HG03520 (cell line): ENCODE measurements at regions not wholly inside any gene's neighbourhood (a gene's known extent, or its start where the extent isn't known, plus 50 kb on each side); places are given as distances from the start of the nearest gene placed in this dataset.
"Not testable (repeated sequence)": the region's sequence is repeated elsewhere in the genome, so short reads cannot be mapped to it uniquely, and the experiment has no call there.

Source experiments
- ATAC-seq: cut with Tn5 transposase; IDR thresholded peaks from one replicate; pipeline ENCODE4 v1.9.1; 2021; ENCODE audit warnings: mild to moderate bottlenecking, moderate library complexity; ENCODE audit not compliant: unreplicated experiment

GRCh38 chr13:56009418-56009817, 1131.3 kb upstream of the PRR20A start:
- no peak for ATAC-seq

- no peak for ATAC-seq
Measured at GRCh38 chr13:56012644-56013043, 1128.1 kb upstream of the PRR20A start.

DNA sequence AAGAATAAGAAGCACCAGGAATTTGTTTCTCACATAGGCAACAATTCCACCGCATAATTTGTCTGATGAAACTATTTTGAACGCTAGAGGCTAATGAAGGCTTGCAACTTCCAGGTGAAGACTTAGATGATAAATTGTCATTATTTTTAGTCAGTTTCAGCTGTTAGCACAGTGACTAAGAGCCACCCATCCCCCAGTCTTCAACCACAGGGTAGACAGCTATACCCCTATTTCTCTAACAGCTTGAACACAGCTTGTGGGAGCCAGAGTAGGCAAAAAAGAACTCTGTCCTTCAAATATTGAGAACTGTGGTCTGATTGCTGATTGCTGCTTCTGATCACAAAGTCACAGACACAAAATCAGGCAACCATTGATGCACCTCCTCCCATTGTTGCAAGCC, 1124.8 kb upstream of the PRR20A start:
- no peak for ATAC-seq

GRCh38 chr13:56019606-56020005, 1121.1 kb upstream of the PRR20A start:
- ATAC-seq: no peak

DNA sequence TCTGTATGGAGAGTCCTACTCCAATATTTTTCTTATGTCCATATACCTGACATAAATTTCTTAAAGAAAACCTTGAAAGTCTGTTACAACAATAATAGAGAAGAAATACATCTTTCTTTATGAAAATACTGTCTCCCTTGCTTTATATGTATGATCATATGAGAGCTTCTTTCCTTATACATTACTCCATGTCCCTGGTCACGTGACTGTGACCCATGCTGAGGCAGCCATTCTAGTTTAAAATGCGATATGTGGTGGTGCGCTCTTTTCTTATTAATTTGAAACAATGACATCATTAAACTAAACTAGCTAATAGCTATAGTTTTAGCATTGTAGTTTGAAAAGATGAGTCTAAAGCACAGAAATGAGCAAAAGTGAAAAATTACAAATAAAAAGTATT, 1120.3 kb upstream of the PRR20A start:
- no peak for ATAC-seq

GRCh38 chr13:56039992-56040391, 1100.7 kb upstream of the PRR20A start:
- no peak for ATAC-seq

DNA sequence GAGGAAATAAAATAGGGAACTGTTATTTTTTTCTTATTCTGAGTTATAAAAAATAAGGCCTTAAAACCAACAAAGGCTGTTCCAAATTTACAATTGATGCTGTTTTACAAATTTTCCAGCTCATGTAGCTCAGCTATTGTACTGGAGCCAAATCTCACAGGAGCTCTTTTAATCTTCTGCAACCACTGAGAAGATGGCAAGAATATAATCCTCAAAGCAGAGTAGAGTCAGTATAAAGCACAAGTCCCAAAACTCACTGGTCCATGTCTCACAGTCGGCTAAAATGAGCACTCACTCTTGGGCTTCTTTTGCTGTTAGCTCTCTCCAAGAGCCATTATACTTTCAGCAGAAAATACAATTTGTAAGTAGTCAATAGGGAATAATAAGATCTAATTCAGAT, 1074.4 kb upstream of the PRR20A start:
- ATAC-seq: no peak

DNA sequence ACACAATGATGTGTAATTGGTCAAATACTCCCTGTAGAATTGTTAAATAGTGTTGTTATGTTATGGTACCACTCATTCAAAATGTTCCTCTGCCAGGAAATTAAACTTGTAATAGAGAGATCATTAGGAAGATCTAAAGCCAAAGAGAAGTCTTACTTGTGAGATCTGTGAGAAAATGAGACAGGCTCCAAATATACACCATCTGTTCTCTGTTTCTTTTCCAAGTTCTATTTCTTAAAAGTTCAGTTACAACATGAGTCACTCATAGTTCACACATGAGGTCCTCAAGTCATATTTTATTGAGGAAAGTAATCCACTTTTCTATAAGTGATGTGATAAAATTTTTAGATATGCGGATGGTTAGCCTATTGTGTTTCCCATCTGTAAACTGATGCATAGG, 1038.1 kb upstream of the PRR20A start:
- no peak for ATAC-seq

GRCh38 chr13:56110751-56111150, 1030.0 kb upstream of the PRR20A start:
- ATAC-seq: no peak

GRCh38 chr13:56134524-56134923, 1006.2 kb upstream of the PRR20A start:
- ATAC-seq: no peak

DNA sequence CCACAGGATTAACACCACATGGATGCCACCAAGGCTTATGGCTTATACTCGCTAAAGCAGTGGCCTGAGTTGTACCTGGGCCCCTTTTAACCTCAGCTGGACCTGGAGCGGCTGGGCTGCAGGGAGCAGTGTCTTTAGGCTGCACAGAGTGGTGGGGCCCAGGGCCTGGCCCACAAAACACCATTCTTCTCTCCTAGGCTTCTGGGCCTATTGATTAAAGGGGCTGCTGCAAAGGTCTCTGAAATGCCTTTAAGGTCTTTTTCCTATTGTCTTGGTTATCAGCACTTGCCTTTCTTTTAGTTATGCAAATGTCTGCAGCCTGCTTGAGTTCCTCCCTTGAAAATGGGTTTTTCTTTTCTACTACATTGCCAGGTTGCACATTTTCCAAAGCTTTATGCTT, 973.9 kb upstream of the PRR20A start:
- ATAC-seq: no peak

- no peak for ATAC-seq
Measured at GRCh38 chr13:56168581-56168980, 972.1 kb upstream of the PRR20A start.

- no peak for ATAC-seq
Measured at GRCh38 chr13:56173346-56173745, 967.4 kb upstream of the PRR20A start.

GRCh38 chr13:56182598-56182997, 958.1 kb upstream of the PRR20A start:
- ATAC-seq: no peak

GRCh38 chr13:56187331-56187730, 953.4 kb upstream of the PRR20A start:
- ATAC-seq: no peak

GRCh38 chr13:56188582-56188981, 952.1 kb upstream of the PRR20A start:
- ATAC-seq: not testable (repeated sequence)

DNA sequence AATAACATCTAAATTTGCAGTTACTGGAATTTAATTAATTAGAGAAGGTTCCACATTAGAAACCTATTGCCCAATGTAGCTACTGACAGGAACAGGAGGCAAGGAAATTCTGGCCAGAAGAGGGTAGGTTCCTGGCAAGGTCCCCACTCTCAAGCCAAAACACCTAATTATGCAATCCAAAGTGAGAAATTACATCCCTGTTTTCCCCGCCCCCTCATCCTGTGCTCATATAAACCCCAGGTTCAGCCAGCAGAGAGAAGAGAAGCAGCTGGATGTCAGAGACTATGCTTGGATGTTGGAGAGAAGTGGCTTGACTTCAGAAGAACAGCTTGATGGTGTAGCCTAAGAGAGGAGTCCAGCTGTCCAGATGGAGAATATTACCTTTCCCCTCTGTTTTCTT, 951.3 kb upstream of the PRR20A start:
- ATAC-seq: no peak

DNA sequence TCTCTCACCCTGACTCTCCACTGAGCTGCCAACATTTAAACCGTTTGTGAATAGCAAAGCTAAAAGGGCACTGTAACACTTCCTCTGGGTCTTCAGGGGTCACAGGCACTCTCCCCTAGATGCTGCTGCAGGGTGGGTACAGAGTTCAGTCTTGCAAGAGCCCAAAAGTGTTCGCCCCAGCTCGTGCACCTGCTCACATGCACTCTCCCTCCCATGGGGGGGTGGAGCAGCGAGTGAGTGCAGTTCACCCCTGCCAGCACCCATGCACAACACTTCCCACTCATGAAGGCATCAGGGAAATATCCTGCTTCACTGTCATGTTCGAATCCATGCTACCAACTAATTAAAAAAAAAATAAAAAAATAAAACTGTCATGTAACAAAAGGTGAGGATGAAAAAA, 950.7 kb upstream of the PRR20A start:
- no peak for ATAC-seq

DNA sequence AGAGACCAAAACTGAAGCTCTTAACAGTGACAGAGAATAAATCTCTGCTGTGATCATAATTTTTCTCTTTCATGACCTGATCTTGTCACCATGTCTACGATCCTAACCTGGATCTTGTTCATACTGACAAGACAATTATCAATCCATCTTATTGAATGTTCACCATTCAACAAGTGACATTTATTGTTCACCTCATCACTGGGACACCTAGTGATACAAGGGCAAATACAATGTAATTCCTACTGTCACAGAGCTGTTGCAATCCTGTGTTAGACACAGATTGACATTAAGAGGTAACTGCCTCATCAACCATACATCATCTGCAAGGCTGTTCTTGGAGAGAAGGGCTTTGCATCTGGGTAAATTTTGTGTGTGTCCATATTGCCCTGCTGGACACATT, 942.4 kb upstream of the PRR20A start:
- ATAC-seq: no peak

GRCh38 chr13:56201834-56202233, 938.9 kb upstream of the PRR20A start:
- ATAC-seq: no peak

- no peak for ATAC-seq
Measured at GRCh38 chr13:56216221-56216620, 924.5 kb upstream of the PRR20A start.

GRCh38 chr13:56247692-56248091, 893.0 kb upstream of the PRR20A start:
- no peak for ATAC-seq

- ATAC-seq: no peak
Measured at GRCh38 chr13:56271686-56272085, 869.0 kb upstream of the PRR20A start.

DNA sequence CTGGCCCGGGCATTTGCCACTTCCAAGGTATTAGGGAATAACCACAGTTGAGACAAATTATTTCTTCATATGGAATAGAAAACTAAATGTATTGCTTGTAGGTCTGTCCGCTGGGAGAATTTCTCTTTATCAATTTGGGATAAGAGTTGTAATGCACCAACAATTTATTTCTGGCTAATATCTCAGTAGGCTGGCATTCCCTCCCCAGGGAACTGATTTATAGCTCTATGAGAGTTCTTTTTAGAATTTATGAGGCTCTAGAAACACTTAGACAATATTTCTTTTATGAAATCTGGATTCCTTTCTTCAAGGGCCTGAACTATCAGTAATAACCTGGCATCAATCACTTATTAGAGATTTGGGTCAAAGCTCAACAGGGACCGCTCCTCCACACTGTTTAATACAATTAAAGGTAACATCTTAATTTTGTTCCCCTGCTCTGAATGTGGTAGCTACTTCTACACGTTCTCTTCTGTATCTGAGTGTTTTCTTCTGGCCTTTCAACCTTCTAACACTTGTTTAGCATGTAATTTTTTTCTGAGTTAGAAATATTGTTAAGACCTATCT, 857.4 kb upstream of the PRR20A start:
- no peak for ATAC-seq
